GM23248 (cell line): ENCODE measurements at regions not wholly inside any gene's neighbourhood (a gene's known extent, or its start where the extent isn't known, plus 50 kb on each side); places are given as distances from the start of the nearest gene placed in this dataset.

Source experiments
- EZH2 ChIP-seq: fragments of 200-600 bp; sonication (generic); IDR thresholded peaks from 2 replicates; pipeline ENCODE4 v1.6.1; 2018; ENCODE audit warnings: antibody characterized with exemption, mild to moderate bottlenecking; ENCODE audit not compliant: insufficient read depth, poor library complexity, severe bottlenecking
- EZH2phosphoT487 ChIP-seq: fragments of 200-600 bp; sonication (generic); IDR thresholded peaks from 2 replicates; pipeline ENCODE4 v1.6.1; 2018; ENCODE audit warnings: antibody characterized with exemption, moderate library complexity, mild to moderate bottlenecking, low read depth; ENCODE audit not compliant: insufficient read depth

DNA sequence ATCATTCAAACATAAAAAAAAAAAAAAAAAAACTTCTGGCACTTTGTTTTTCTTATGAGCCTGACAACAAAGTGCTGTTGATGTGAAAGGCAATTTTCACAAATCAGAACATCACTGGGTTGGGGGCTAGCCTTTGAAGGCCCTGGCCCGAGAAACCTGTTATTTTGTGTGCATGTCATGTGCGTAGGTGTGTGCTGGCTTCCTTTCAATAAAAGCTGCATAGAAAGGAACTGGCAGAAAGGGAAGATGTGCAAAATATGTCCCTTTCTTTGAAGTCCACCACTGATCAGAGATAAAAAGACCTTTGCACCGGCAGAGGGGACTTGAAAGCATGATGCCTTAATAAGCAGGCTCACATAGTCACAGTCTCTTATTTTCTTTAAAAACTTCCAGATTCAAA is 170.8 kb upstream of the RASGEF1B start:
- no peak for TF ChIP-seq EZH2phosphoT487
- TF ChIP-seq EZH2: no peak
